ENCODE measurements at regions not wholly inside any gene's neighbourhood (a gene's known extent, or its start where the extent isn't known, plus 50 kb on each side); places are given as distances from the start of the nearest gene placed in this dataset.

GRCh38 chr4:133045288-133045687 lies 103.8 kb upstream of the PCDH10 start:
- Histone ChIP-seq H3K9ac (ENCODE audit: low read depth in 1 of 2, low read length in 2 of 2) (no peak overlapping the region), H3K27ac (ENCODE audit: low read depth in 1 of 2, low read length in 2 of 2) (no peak overlapping the region), H3K9me3 (ENCODE audit: control insufficient read depth in 4 of 4, low read length in 3 of 4) (no peaks in the 10 kb centered on the region), H3K36me3 (ENCODE audit: control insufficient read depth in 4 of 4, insufficient read depth in 3 of 4, low read depth in 1 of 4, low read length in 3 of 4) (no peaks in the 10 kb centered on the region), H3K27me3 (ENCODE audit: control insufficient read depth in 4 of 4, insufficient read depth in 4 of 4, low read length in 3 of 4) (no peaks in the 10 kb centered on the region), H3K4me3 (ENCODE audit: low read depth in 1 of 3, low read length in 3 of 3) (no peak overlapping the region), H3K4me1 (ENCODE audit: control insufficient read depth in 4 of 4, insufficient read depth in 4 of 4, low read length in 3 of 4) (no peaks in the 10 kb centered on the region)
- TF ChIP-seq RAD21 (IDR thresholded peaks at IDR 0.05), result no peak
- TF ChIP-seq NR2F2 (IDR thresholded peaks at IDR 0.05), result no peak
- no peak for TF ChIP-seq FOXA2 (IDR thresholded peaks at IDR 0.05)
- TF ChIP-seq EGR1 (IDR thresholded peaks at IDR 0.05; ENCODE audit: low read depth in 2 of 2), result no peak
- TF ChIP-seq HNF4G (IDR thresholded peaks at IDR 0.05), result no peak
- TF ChIP-seq ATF3 (IDR thresholded peaks at IDR 0.05), result no peak
- no peak for TF ChIP-seq TAF1 (conservative IDR thresholded peaks at IDR 0.05)
- no peak for TF ChIP-seq MAX (IDR thresholded peaks at IDR 0.05)
- TF ChIP-seq REST (IDR thresholded peaks at IDR 0.05), result no peak
- TF ChIP-seq GABPA (IDR thresholded peaks at IDR 0.05 in 1 of 2, conservative IDR thresholded peaks at IDR 0.05 in 1 of 2), result no peak
- TF ChIP-seq, protein P1, sequence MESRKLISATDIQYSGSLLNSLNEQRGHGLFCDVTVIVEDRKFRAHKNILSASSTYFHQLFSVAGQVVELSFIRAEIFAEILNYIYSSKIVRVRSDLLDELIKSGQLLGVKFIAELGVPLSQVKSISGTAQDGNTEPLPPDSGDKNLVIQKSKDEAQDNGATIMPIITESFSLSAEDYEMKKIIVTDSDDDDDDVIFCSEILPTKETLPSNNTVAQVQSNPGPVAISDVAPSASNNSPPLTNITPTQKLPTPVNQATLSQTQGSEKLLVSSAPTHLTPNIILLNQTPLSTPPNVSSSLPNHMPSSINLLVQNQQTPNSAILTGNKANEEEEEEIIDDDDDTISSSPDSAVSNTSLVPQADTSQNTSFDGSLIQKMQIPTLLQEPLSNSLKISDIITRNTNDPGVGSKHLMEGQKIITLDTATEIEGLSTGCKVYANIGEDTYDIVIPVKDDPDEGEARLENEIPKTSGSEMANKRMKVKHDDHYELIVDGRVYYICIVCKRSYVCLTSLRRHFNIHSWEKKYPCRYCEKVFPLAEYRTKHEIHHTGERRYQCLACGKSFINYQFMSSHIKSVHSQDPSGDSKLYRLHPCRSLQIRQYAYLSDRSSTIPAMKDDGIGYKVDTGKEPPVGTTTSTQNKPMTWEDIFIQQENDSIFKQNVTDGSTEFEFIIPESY (IDR thresholded peaks at IDR 0.05), result no peak
- no peak for TF ChIP-seq FOXA1 (IDR thresholded peaks at IDR 0.05)
- no peak for TF ChIP-seq RXRA (IDR thresholded peaks at IDR 0.05)
- DNase-seq (ENCODE audit: low spot score), result no peak
- WGBS, result 57% methylated on average over 1 of the region's 1 CpG

DNA sequence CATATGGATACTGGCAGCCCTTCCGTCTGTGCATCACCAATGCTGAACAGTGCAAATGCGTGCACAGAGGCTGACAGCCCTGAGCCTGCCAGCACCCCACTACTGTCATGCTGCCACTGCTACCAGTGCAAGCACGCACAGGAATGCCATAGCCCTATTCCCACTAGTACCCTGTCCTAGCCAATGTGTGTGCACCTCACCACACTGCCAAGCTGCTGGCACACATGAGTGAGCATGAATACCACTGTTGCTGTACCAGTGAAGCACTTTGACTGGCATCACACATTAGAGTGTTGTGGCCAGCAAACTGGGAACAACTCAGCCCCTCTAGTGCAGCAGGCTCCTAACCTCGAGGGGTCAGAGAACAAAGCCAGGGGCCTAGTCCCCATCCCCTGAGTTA lies 102.9 kb upstream of the PCDH10 start:
- H3K36me3 ChIP-seq (ENCODE audit: control insufficient read depth in 4 of 4, insufficient read depth in 3 of 4, low read depth in 1 of 4, low read length in 3 of 4), result no peaks in the 10 kb centered on the region

More for the DNA sequence above, 102.9 kb upstream of the PCDH10 start:
- no peak overlapping the region for H3K9ac ChIP-seq (ENCODE audit: low read depth in 1 of 2, low read length in 2 of 2)
- H3K4me1 ChIP-seq (ENCODE audit: control insufficient read depth in 4 of 4, insufficient read depth in 4 of 4, low read length in 3 of 4), result no peaks in the 10 kb centered on the region
- no peaks in the 10 kb centered on the region for H3K27me3 ChIP-seq (ENCODE audit: control insufficient read depth in 4 of 4, insufficient read depth in 4 of 4, low read length in 3 of 4)
- 69% methylated on average over 4 of the region's 4 CpGs for WGBS
- DNase-seq (ENCODE audit: low spot score), result no peak
- H3K4me3 ChIP-seq (ENCODE audit: low read depth in 1 of 3, low read length in 3 of 3), result no peak overlapping the region
- no peak overlapping the region for H3K27ac ChIP-seq (ENCODE audit: low read depth in 1 of 2, low read length in 2 of 2)
- H3K9me3 ChIP-seq (ENCODE audit: control insufficient read depth in 4 of 4, low read length in 3 of 4), result no peaks in the 10 kb centered on the region
- TF ChIP-seq, protein P2, sequence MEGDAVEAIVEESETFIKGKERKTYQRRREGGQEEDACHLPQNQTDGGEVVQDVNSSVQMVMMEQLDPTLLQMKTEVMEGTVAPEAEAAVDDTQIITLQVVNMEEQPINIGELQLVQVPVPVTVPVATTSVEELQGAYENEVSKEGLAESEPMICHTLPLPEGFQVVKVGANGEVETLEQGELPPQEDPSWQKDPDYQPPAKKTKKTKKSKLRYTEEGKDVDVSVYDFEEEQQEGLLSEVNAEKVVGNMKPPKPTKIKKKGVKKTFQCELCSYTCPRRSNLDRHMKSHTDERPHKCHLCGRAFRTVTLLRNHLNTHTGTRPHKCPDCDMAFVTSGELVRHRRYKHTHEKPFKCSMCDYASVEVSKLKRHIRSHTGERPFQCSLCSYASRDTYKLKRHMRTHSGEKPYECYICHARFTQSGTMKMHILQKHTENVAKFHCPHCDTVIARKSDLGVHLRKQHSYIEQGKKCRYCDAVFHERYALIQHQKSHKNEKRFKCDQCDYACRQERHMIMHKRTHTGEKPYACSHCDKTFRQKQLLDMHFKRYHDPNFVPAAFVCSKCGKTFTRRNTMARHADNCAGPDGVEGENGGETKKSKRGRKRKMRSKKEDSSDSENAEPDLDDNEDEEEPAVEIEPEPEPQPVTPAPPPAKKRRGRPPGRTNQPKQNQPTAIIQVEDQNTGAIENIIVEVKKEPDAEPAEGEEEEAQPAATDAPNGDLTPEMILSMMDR (IDR thresholded peaks at IDR 0.05; ENCODE audit: low read depth, low read length, missing input control), result no peak
- TF ChIP-seq ATF3 (IDR thresholded peaks at IDR 0.05) (no peak), HNF4G (IDR thresholded peaks at IDR 0.05) (no peak), MAX (IDR thresholded peaks at IDR 0.05) (no peak), NR2F2 (IDR thresholded peaks at IDR 0.05) (no peak), YY1 (IDR thresholded peaks at IDR 0.05) (no peak), SP1 (IDR thresholded peaks at IDR 0.05) (no peak), REST (IDR thresholded peaks at IDR 0.05) (no peak), EGR1 (IDR thresholded peaks at IDR 0.05; ENCODE audit: low read depth in 2 of 2) (no peak), JUND (IDR thresholded peaks at IDR 0.05) (no peak), FOXA1 (IDR thresholded peaks at IDR 0.05) (no peak)
- TF ChIP-seq, protein P1 (IDR thresholded peaks at IDR 0.05), result no peak

All from liver (tissue), 8 donors.